K562 (cell line): ENCODE measurements at regions not wholly inside any gene's neighbourhood (a gene's known extent, or its start where the extent isn't known, plus 50 kb on each side); places are given as distances from the start of the nearest gene placed in this dataset.

Experiments used
- ATAC-seq: fragments of 200-7000 bp; cut with Tn5 transposase; 3 replicates; pipeline ENCODE4 v1.9.1; 2020; ENCODE audit warnings: moderate library complexity
- BruUV-seq: library from RNA; stranded (reverse); fragments of 400-500 nt; replicated peaks from 2 replicates; lab custom pipeline; 2021; lab: Mats Ljungman, UMichigan
- CTCF ChIA-PET: fragments of 300-600 bp; formaldehyde crosslinking; extraction: SDS; loops from one replicate; lab custom pipeline; 2021; ENCODE audit warnings: low intra/inter-chr PET ratio; lab: Yijun Ruan, JAX
- POLR2A ChIA-PET: fragments of 300-600, 350-650 bp; sonication (Branson Sonifier 250); formaldehyde crosslinking; extraction: SDS; loops from one replicate; lab custom pipeline; 2021; ENCODE audit warnings: antibody characterized with exemption, inconsistent platforms; lab: Yijun Ruan, JAX
- DNase-seq, 4 experiments: peaks; one replicate each; pipeline versions ENCODE4 v3.0.0 to v3.0.0-alpha.2; 2011 to 2018; ENCODE audit warnings: low spot score in 3 of 4, mixed read lengths in 3 of 4; ENCODE audit errors: extremely low read depth in 1 of 4
- FAIRE-seq: peaks from 2 replicates; lab custom pipeline; 2011; peaks lifted over from hg19 to GRCh38; lab: Jason Lieb, UNC
- H2AFZ ChIP-seq: 2 replicates; pipeline ENCODE4 v1.6.0; 2011; ENCODE audit warnings: low read depth, low read length, control low read depth, inconsistent platforms
- H3K27ac ChIP-seq: fragments of 200-600 bp; 3 replicates; pipeline ENCODE4 v1.8.0; 2011; ENCODE audit warnings: low read depth, mild to moderate bottlenecking, control low read depth, inconsistent platforms, low read length, moderate library complexity, mixed read lengths; ENCODE audit errors: extremely low read depth
- H3K27me3 ChIP-seq, 2 experiments: fragments of 300-600 bp in 1 of 2; 2 replicates in 1 of 2; 3 replicates in 1 of 2; pipeline versions ENCODE4 v1.6.0 to v1.8.0; 2011; ENCODE audit warnings: inconsistent platforms in 2 of 2, low read length in 2 of 2, mild to moderate bottlenecking in 1 of 2, mixed read lengths in 1 of 2, moderate library complexity in 1 of 2; ENCODE audit not compliant: control insufficient read depth in 2 of 2, insufficient read depth in 2 of 2
- H3K36me3 ChIP-seq: fragments of 300-600 bp; 3 replicates; pipeline ENCODE4 v1.8.0; 2011; ENCODE audit warnings: mild to moderate bottlenecking, low read length, inconsistent platforms; ENCODE audit not compliant: control insufficient read depth, insufficient read depth
- H3K4me1 ChIP-seq, 2 experiments: fragments of 200-600 bp in 1 of 2; replicated peaks in 1 of 2; 2 replicates in 1 of 2; 3 replicates in 1 of 2; pipeline versions ENCODE4 v1.5.1 to v1.8.0; 2011; ENCODE audit warnings: inconsistent platforms in 2 of 2, low read length in 2 of 2, mild to moderate bottlenecking in 1 of 2, mixed read lengths in 1 of 2, moderate library complexity in 1 of 2; ENCODE audit not compliant: control insufficient read depth in 2 of 2, insufficient read depth in 2 of 2
- H3K4me2 ChIP-seq: 2 replicates; pipeline ENCODE4 v1.6.1; 2011; ENCODE audit warnings: low read length, control low read depth, inconsistent platforms, mixed read lengths; ENCODE audit not compliant: insufficient read depth
- H3K4me3 ChIP-seq: fragments of 200-600 bp; sonication (generic), shearing (Covaris generic); 2 replicates; pipeline ENCODE4 v1.5.1; 2016; ENCODE audit warnings: control low read depth, inconsistent platforms
- H3K79me2 ChIP-seq: fragments of 200-600 bp; 3 replicates; pipeline ENCODE4 v1.8.0; 2011; ENCODE audit warnings: low read length, inconsistent platforms; ENCODE audit not compliant: control insufficient read depth, insufficient read depth
- H3K9ac ChIP-seq, 2 experiments: 2 replicates each; pipeline versions ENCODE4 v1.6.0 to v1.6.1; 2011; ENCODE audit warnings: low read depth in 2 of 2, low read length in 2 of 2, control low read depth in 1 of 2, inconsistent platforms in 1 of 2, mild to moderate bottlenecking in 1 of 2, mixed read lengths in 1 of 2; ENCODE audit not compliant: insufficient read depth in 1 of 2
- H3K9me1 ChIP-seq: one replicate; pipeline ENCODE4 v1.6.0; 2011; ENCODE audit warnings: inconsistent platforms, mild to moderate bottlenecking, low read length, moderate library complexity; ENCODE audit not compliant: control insufficient read depth, insufficient read depth
- H3K9me3 ChIP-seq: replicated peaks from 2 replicates; pipeline ENCODE4 v1.5.1; 2011; ENCODE audit warnings: low read depth, low read length, inconsistent platforms; ENCODE audit not compliant: control insufficient read depth, insufficient read depth
- H4K20me1 ChIP-seq: replicated peaks from 2 replicates; pipeline ENCODE4 v1.6.1; 2011; ENCODE audit warnings: low read length, inconsistent platforms, mixed read lengths; ENCODE audit not compliant: control insufficient read depth, insufficient read depth
- CSDE1 ChIP-seq, 2 experiments: fragments of 450-650 bp; IDR thresholded peaks; 2 replicates each; pipeline ENCODE4 v1.6.1; 2016; ENCODE audit warnings: mild to moderate bottlenecking in 1 of 2
- GTF3C2 ChIP-seq: IDR thresholded peaks from 3 replicates; pipeline ENCODE4 v1.6.1; 2011; ENCODE audit warnings: borderline replicate concordance, mild to moderate bottlenecking, moderate library complexity; ENCODE audit not compliant: insufficient read length; ENCODE audit errors: extremely low read depth
- SNIP1 ChIP-seq: fragments of 450-650 bp; IDR thresholded peaks from 2 replicates; pipeline ENCODE4 v1.7.1; 2017; ENCODE audit warnings: low read depth, mild to moderate bottlenecking
- TCF7 ChIP-seq: sonication (generic); IDR thresholded peaks from 2 replicates; pipeline ENCODE4 v1.6.1; 2016; ENCODE audit warnings: antibody characterized with exemption, borderline replicate concordance
- VEZF1 ChIP-seq: fragments of 200-800 bp; sonication (Bioruptor generic); IDR thresholded peaks from 2 replicates; pipeline ENCODE4 v1.6.1; 2017; ENCODE audit warnings: missing genetic modification characterization, missing compliant biosample characterization
- ZNF511 ChIP-seq: sonication (generic); formaldehyde crosslinking; IDR thresholded peaks from 2 replicates; pipeline ENCODE4 v1.8.0; 2022; ENCODE audit warnings: mild to moderate bottlenecking, missing genetic modification reagents
- WGBS: fragments of 100-300 bp; shearing (Covaris generic); methylation state at CpG from one replicate; pipeline ENCODE4 v1.1.6; 2016; ENCODE audit warnings: low coverage, mixed read lengths; ENCODE audit not compliant: insufficient coverage; ENCODE audit errors: missing lambda C conversion rate; 5-methylcytosine and 5-hydroxymethylcytosine counted together
- in situ Hi-C: fragments of 300-500 bp; cut with MboI; formaldehyde crosslinking; loops from 4 replicates; pipeline ENCODE4 v1.15.0; 2018; ENCODE audit warnings: inconsistent platforms, mixed read lengths
- intact Hi-C: fragments of 100-400 bp; cut with micrococcal nuclease; formaldehyde crosslinking; loops from 2 replicates; pipeline ENCODE4 v1.14.2; 2022

- no TSS peak for BruUV-seq
- no peak for FAIRE-seq
- Histone ChIP-seq H3K9me3 (no peaks in the 10 kb centered on the region), H4K20me1 (peaks cover 6% of the 10 kb centered on the region), H3K9me1 (no peaks in the 10 kb centered on the region), H3K4me2 (no peak overlapping the region), H3K79me2 (no peaks in the 10 kb centered on the region), H3K36me3 (no peaks in the 10 kb centered on the region), H2AFZ (no peak overlapping the region), H3K27ac (no peak overlapping the region), H3K9ac (no peak overlapping the region), H3K27me3 (peaks cover 50 to 67% of the 10 kb centered on the region in 2 experiments), H3K4me3 (no peak overlapping the region), H3K4me1 (peaks cover 0 to 24% of the 10 kb centered on the region in 2 experiments; a peak in 2 of 5 replicates)
- CTCF ChIA-PET = no interaction called here
- 1% methylated on average over 20 of the region's 23 CpGs for WGBS
- no peak for DNase-seq
- no peak for ATAC-seq
- TF ChIP-seq VEZF1 (CRISPR knock-in tag) (no peak), GTF3C2 (no peak), SNIP1 (no peak), TCF7 (no peak), ZNF511 (CRISPR knock-in tag) (no peak), CSDE1 (IDR thresholded peaks at IDR 0.05) (no peak)
- intact Hi-C loops = no loop called here
- POLR2A ChIA-PET = interaction anchor here (0.6 kb wide), 1 partner anchor 807 kb away, joined by 3 read pairs; no protein-coding TSS in a partner anchor
- in situ Hi-C loops = no loop called here
Measured at GRCh38 chr7:81068-81925, 111.1 kb upstream of the FAM20C start.
